BLaER1 treated with 17β-estradiol and CSF1 and Interleukin-3, amounts not matched to agents 10 nM and 100 nM (cell line): ENCODE measurements at regions not wholly inside any gene's neighbourhood (a gene's known extent, or its start where the extent isn't known, plus 50 kb on each side); places are given as distances from the start of the nearest gene placed in this dataset.
"Not testable (repeated sequence)": the region's sequence is repeated elsewhere in the genome, so short reads cannot be mapped to it uniquely, and the experiment has no call there.

Experiments used
- H3K27ac ChIP-seq, 11 experiments: shearing (Covaris generic); formaldehyde crosslinking; 2 replicates each; pipeline ENCODE4 v1.8.1; 2022
- H3K27me3 ChIP-seq, 11 experiments: shearing (Covaris generic); formaldehyde crosslinking; 2 replicates each; pipeline ENCODE4 v1.8.1; 2022
- H3K36me3 ChIP-seq, 11 experiments: shearing (Covaris generic); formaldehyde crosslinking; 2 replicates each; pipeline ENCODE4 v1.8.1; 2022
- H3K4me1 ChIP-seq, 10 experiments: shearing (Covaris generic); formaldehyde crosslinking; 2 replicates each; pipeline ENCODE4 v1.8.1; 2022
- H3K4me2 ChIP-seq, 11 experiments: shearing (Covaris generic); formaldehyde crosslinking; 2 replicates each; pipeline ENCODE4 v1.8.1; 2022
- H3K4me3 ChIP-seq, 10 experiments: shearing (Covaris generic); formaldehyde crosslinking; 2 replicates each; pipeline ENCODE4 v1.8.1; 2022
- H3K9ac ChIP-seq, 11 experiments: shearing (Covaris generic); formaldehyde crosslinking; 2 replicates each; pipeline ENCODE4 v1.8.1; 2022
- H3K9me3 ChIP-seq, 11 experiments: shearing (Covaris generic); formaldehyde crosslinking; replicated peaks in 1 of 11; 2 replicates each; pipeline ENCODE4 v1.8.1; 2022
- H4K20me1 ChIP-seq, 11 experiments: shearing (Covaris generic); formaldehyde crosslinking; 2 replicates each; pipeline ENCODE4 v1.8.1; 2022
- Cebpa-rat ChIP-seq, 11 experiments: shearing (Covaris generic); IDR thresholded peaks; 2 replicates each; pipeline ENCODE4 v1.8.1; 2022

DNA sequence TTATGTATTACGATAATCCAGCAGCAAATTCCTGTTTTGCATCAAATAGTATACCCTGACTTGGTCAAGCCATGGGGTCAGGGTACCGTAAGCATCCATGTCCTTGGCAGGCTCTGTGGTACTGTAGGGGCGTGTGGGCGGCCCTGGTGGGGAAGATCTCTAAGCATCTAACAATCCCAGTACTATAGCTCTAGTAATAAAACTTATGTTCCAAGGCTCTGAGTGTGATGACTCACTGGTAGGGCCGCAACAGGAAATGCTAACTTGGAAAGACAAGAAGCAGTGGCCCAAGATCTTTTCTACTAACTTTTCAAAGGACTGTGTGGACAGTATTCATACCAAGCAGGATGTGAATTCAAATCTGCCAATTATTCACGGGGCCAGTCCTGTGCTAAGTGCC, 63.8 kb downstream of the CLEC18A start:
- peaks cover 14 to 81% (median 38%) of the 10 kb centered on the region in 11 experiments for H3K36me3 ChIP-seq
- H3K4me3 ChIP-seq, H3K27me3 ChIP-seq, H3K9ac ChIP-seq, H3K9me3 ChIP-seq, H4K20me1 ChIP-seq, H3K27ac ChIP-seq: not testable (repeated sequence)
- H3K4me2 ChIP-seq, result peak overlapping the region in 3 of 11 experiments; percentile 21 to 57 (median 42); a peak in 3 of 22 replicates
- peaks cover 0 to 23% (median 2%) of the 10 kb centered on the region in 10 experiments; a peak in 8 of 20 replicates for H3K4me1 ChIP-seq

DNA sequence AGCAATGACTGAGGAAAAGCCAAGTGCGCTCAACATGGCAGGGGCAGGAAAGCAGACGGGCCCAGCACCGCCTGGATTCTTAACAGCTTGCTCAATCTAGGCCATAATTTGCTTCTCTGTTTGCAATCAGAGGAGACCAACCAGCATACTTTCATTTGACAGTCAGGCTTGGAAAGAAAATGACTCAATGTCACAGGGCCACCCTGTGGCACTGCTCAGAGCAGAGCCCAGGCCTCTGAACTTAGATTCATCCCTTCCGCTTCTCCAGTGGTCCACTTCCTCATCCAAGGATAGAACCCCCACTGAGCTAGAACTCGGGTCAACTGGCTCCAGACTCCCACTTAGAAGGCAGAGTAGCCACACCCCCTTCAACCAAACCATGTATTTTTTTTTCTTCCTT, 65.6 kb downstream of the CLEC18A start:
- H3K4me3 ChIP-seq, H3K9ac ChIP-seq, H3K9me3 ChIP-seq, H4K20me1 ChIP-seq, H3K27me3 ChIP-seq: not testable (repeated sequence)
- Histone ChIP-seq H3K4me1 (peaks cover 0 to 23% (median 2%) of the 10 kb centered on the region in 10 experiments; a peak in 8 of 20 replicates), H3K27ac (peak overlapping the region in 2 of 11 experiments; percentile 1 to 38; a peak in 2 of 22 replicates), H3K4me2 (peak overlapping the region in 1 of 11 experiments; percentile 48; a peak in 2 of 22 replicates), H3K36me3 (peaks cover 19 to 79% (median 42%) of the 10 kb centered on the region in 11 experiments)

DNA sequence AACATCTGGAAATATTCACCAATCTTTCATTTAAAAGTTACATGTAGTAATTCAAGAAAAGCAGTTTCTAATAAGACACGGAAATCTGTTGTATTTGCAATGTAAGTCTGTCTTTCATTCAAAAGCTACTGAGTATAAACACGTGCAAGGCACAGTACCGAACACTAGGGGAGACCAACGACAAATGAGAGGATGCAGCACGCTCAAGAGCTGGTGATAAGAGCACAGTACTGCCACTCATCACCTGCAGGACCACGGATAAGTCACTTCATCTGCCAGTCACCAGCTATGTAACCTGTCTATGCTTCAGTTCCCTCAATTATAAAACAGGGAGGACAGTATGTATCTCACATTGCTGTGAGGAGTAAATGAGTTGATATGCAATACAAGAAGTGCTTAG, 67.1 kb downstream of the CLEC18A start:
- Histone ChIP-seq H3K27me3 (no peaks in the 10 kb centered on the region), H3K4me3 (no peak overlapping the region), H3K9ac (no peak overlapping the region), H3K4me1 (peaks cover 0 to 23% (median 2%) of the 10 kb centered on the region in 10 experiments; a peak in 8 of 20 replicates), H4K20me1 (peaks cover 0 to 3% (median 0%) of the 10 kb centered on the region in 11 experiments; a peak in 1 of 22 replicates), H3K36me3 (peaks cover 24 to 74% (median 45%) of the 10 kb centered on the region in 11 experiments), H3K4me2 (no peak overlapping the region), H3K9me3 (no peaks in the 10 kb centered on the region), H3K27ac (no peak overlapping the region)
- no peak for TF ChIP-seq Cebpa-rat (IDR thresholded peaks at IDR 0.05)

DNA sequence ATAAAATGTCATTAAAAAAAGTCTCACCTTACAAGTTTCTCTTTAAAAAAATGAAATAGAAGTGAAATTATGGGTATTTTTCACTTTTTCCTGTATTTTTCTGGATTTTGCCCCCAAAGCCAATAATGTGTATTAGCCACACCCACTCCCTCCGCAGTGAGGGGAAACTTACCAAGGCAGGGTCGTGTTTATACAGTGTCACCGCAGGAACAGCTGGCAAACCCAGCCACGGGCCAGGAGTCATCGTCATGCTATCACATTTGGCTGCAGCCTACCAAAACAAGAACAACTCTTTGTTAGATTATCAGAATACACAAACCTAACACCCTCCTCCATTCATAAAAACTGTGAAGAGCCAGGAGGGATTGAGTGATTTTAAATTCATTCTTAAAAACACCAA, 72.1 kb downstream of the CLEC18A start:
- Histone ChIP-seq H3K36me3 (peaks cover 20 to 60% (median 27%) of the 10 kb centered on the region in 11 experiments), H3K4me1 (peaks cover 7 to 16% (median 14%) of the 10 kb centered on the region in 10 experiments)
- not testable (repeated sequence) for H3K27ac ChIP-seq, H3K27me3 ChIP-seq, H3K4me2 ChIP-seq, H3K4me3 ChIP-seq, H3K9ac ChIP-seq, H3K9me3 ChIP-seq, H4K20me1 ChIP-seq

DNA sequence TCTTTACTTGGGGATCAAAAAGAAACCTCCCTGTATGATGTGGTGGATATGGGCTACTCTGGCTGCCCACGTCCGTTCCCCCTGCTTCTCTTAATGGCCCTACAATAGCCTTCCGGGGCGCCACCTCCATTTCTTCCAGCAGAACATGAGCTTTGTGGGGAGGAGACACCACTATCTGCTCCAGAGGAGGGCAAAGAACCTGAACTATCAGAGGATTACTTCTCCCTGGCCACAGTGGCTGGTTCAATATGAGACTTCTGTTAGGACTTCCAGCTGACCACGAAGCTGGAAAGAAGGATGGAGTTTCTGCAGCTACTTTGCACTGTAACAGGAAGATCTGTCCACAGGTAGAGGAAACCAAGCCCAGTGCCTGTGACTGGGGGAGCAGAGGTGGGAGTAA, 72.8 kb downstream of the CLEC18A start:
- not testable (repeated sequence) for H3K27ac ChIP-seq

DNA sequence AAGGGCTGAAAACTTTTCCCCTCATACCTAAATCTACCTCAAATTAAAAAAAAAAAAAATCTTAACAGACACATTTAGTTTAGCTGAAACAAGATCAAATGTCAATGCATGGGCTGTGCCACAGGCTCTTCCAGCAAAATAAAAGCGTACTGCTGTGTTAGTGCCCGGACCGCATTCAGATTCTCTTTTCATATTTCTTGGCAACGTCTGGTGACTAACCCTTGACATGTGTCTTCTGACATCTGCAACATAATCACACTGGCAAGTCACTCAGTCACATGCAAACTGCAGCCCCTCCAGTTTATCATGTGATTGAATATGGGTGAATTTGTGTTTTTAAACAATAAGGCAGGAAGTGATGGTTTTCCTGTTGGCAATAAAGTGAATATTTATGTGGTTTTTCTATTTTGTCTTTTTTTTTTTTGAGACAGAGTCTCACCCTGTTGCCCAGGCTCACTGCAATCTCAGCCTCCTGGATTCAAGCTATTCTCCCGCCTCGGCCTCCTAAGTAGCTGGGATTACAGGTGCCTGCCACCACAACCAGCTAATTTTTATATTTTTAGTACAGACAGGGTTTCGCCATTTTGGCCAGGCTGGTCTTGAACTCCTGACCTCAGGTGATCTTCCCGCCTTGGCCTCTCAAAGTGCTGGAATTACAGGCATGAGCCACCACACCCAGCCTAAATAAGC, 75.2 kb downstream of the CLEC18A start:
- Histone ChIP-seq H3K4me2 (peak overlapping the region; percentile 24 to 77 (median 42); a peak in 19 of 22 replicates), H3K36me3 (peaks cover 16 to 59% (median 35%) of the 10 kb centered on the region in 11 experiments), H3K4me1 (peaks cover 7 to 16% (median 14%) of the 10 kb centered on the region in 10 experiments), H3K9ac (peak overlapping the region in 3 of 11 experiments; percentile 54 to 73 (median 58); a peak in 4 of 22 replicates), H3K27ac (peak overlapping the region in 7 of 11 experiments; percentile 7 to 86 (median 53); a peak in 8 of 22 replicates)
- H4K20me1 ChIP-seq, H3K27me3 ChIP-seq, H3K4me3 ChIP-seq, H3K9me3 ChIP-seq: not testable (repeated sequence)

More for the DNA sequence above, 72.8 kb downstream of the CLEC18A start:
- not testable (repeated sequence) for H4K20me1 ChIP-seq, H3K4me3 ChIP-seq, H3K9me3 ChIP-seq, H3K9ac ChIP-seq, H3K27me3 ChIP-seq, H3K4me2 ChIP-seq
- Histone ChIP-seq H3K4me1 (peaks cover 7 to 16% (median 14%) of the 10 kb centered on the region in 10 experiments), H3K36me3 (peaks cover 21 to 60% (median 33%) of the 10 kb centered on the region in 11 experiments)

DNA sequence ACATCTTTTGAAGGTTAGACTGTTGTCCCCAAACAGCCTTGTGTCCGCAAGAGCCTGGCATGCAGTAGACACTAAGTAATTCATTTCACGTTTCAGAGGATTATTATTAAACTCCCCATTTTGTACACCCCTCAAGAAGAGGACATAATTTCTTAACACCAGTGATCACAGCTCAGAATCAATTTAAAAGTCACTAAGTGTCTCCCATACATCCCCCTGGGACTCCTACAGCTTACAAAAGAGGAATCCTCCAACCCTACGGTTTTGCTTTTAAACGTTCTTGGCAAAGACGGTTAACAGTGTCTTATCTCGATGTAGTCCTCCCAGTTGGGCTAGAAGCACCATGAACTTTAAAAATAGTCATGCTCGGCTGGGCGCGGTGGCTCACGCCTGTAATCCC, 81.2 kb upstream of the PDPR start:
- not testable (repeated sequence) for H3K27ac ChIP-seq, H3K4me2 ChIP-seq, H3K4me3 ChIP-seq, H3K27me3 ChIP-seq, H3K4me1 ChIP-seq, H3K9me3 ChIP-seq, H3K9ac ChIP-seq, H4K20me1 ChIP-seq
- H3K36me3 ChIP-seq, result peaks cover 12 to 77% (median 48%) of the 10 kb centered on the region in 11 experiments

DNA sequence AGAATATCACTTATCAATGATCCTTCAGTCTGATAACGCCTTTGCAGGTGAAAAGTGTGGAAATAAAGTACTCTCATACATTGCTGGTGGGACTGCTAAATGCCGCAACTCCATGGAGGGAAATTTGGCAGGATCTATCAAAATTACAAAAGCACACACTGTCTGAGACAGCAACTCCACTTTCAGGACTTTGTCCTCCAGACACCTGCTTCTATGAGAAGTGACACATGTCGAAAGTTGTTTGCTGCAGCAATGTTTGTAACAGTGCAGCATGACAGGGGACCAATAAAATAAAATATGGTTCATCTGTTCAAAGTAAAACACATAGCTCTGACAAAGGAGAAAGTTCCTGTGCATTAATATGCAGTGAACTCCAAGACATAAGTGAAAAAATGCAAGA, 76.2 kb upstream of the PDPR start:
- not testable (repeated sequence) for H4K20me1 ChIP-seq, H3K27ac ChIP-seq, H3K4me3 ChIP-seq, H3K4me1 ChIP-seq, H3K4me2 ChIP-seq, H3K9ac ChIP-seq, H3K9me3 ChIP-seq, H3K27me3 ChIP-seq
- peaks cover 20 to 78% (median 51%) of the 10 kb centered on the region in 11 experiments for H3K36me3 ChIP-seq

DNA sequence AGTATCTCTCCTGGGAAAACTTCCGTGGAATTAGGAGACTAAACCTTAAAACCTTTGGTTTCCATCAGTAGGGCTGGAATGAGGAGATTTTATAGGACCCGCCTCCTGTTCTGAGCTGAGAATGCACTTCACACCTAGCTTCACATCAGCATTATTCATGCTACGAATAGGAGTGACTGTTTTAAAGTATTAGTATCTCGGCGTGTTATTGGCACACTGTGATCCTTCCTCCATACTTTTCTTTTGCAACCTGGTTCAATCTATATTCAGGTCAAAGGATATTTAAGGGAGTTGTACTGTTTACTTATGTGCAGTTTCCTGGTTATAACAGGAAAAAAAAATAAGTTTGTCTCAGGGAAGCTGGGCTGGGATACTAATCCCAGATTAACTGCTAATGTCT, 73.6 kb upstream of the PDPR start:
- H3K4me3 ChIP-seq, H3K4me1 ChIP-seq, H3K9me3 ChIP-seq, H3K9ac ChIP-seq, H3K27me3 ChIP-seq, H3K27ac ChIP-seq, H3K4me2 ChIP-seq: not testable (repeated sequence)
- peaks cover 0 to 19% (median 3%) of the 10 kb centered on the region in 11 experiments; a peak in 5 of 22 replicates for H4K20me1 ChIP-seq
- peaks cover 11 to 52% (median 33%) of the 10 kb centered on the region in 11 experiments; a peak in 21 of 22 replicates for H3K36me3 ChIP-seq

DNA sequence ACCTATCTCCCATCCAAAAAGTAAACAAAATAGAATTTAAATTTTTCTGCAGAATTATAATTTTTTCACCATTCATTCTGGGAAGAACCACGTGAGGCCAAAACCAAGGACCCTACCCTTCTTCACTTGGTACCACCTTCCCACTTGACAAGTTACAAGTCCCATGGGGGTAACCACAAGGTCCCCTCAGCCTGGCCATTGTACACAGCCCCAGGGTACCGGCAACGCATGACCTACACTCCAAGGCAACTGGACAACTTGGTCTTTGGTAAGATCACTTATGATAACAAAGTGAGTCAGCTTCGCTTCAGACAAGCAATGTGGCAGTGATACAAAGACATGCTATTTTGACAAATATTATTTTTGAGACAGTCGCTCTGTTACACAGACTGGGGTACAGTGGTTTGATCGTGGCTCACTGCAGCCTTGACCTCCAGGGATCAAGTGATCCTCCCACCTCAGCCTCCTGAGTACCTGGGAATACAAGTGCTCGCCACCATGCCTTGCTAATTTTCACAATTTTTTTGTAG, 70.5 kb upstream of the PDPR start:
- not testable (repeated sequence) for H3K9ac ChIP-seq, H3K27me3 ChIP-seq, H3K4me3 ChIP-seq, H3K4me2 ChIP-seq, H3K4me1 ChIP-seq, H3K27ac ChIP-seq
- H3K9me3 ChIP-seq, result peaks cover 2 to 15% (median 10%) of the 10 kb centered on the region in 11 experiments; a peak in 15 of 22 replicates
- peaks cover 0 to 26% (median 3%) of the 10 kb centered on the region in 11 experiments; a peak in 6 of 22 replicates for H4K20me1 ChIP-seq
- H3K36me3 ChIP-seq, result peaks cover 9 to 39% (median 21%) of the 10 kb centered on the region in 11 experiments; a peak in 16 of 22 replicates

DNA sequence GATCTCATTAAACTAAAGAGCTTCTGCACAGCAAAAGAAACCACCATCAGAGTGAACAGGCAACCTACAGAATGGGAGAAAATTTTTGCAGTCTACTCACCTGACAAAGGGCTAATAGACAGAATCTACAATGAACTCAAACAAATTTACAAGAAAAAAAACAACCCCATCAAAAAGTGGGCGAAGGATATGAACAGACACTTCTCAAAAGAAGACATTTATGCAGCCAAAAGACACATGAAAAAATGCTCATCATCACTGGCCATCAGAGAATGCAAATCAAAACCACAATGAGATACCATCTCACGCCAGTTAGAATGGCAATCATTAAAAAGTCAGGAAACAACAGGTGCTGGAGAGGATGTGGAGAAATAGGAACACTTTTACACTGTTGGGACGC, 67.6 kb upstream of the PDPR start:
- H3K27ac ChIP-seq, H3K4me2 ChIP-seq, H3K9ac ChIP-seq, H3K4me3 ChIP-seq, H3K27me3 ChIP-seq, H3K4me1 ChIP-seq: not testable (repeated sequence)
- H3K9me3 ChIP-seq, result peaks cover 4 to 17% (median 10%) of the 10 kb centered on the region in 11 experiments; a peak in 15 of 22 replicates
- peaks cover 0 to 36% (median 7%) of the 10 kb centered on the region in 11 experiments; a peak in 7 of 22 replicates for H4K20me1 ChIP-seq
- peaks cover 2 to 23% (median 7%) of the 10 kb centered on the region in 11 experiments; a peak in 15 of 22 replicates for H3K36me3 ChIP-seq

DNA sequence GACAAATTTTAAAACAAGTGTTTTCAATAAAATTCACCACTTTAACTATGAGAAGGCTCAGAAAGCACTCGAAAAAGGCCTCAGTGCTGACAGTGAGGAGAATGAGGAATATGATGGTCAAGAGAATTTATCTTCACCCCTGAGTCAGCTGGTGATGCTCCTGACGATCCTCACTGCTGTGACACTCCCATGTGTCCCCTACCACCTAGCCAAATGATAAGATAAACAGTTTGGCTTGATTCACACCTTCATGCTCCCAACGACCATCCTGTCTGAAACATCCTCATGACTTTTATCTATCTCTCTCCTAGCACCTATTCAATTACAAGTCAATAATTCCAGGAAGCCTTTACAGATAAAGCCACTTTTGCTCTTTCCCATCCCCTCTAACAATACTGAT, 66.0 kb upstream of the PDPR start:
- Histone ChIP-seq H4K20me1 (peaks cover 0 to 32% (median 7%) of the 10 kb centered on the region in 11 experiments; a peak in 7 of 22 replicates), H3K36me3 (peaks cover 0 to 16% (median 0%) of the 10 kb centered on the region in 11 experiments; a peak in 4 of 22 replicates), H3K9me3 (peaks cover 4 to 17% (median 10%) of the 10 kb centered on the region in 11 experiments; a peak in 15 of 22 replicates)
- not testable (repeated sequence) for H3K27ac ChIP-seq, H3K9ac ChIP-seq, H3K4me2 ChIP-seq, H3K4me1 ChIP-seq, H3K27me3 ChIP-seq, H3K4me3 ChIP-seq

DNA sequence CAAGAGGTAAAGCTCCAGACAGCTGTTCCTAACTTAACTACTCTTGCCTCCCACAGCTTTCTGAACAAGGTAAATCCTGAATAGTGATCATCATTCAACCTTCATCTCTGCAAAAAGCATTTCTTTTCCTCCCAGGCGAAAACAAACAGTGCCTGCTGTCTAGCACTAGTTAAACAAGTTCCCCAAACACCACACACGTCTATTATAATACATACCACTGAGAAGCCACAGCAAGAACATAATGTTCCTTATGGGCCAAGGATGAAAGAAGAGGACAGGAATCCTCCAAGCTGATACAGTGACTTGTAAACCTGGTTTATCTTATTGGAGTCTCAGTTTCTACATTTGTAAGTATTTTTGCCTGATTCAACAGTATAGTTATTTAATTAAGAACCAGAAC, 56.1 kb upstream of the PDPR start:
- not testable (repeated sequence) for H3K9me3 ChIP-seq, H3K4me3 ChIP-seq, H3K4me2 ChIP-seq, H3K9ac ChIP-seq, H3K27ac ChIP-seq, H3K36me3 ChIP-seq, H3K27me3 ChIP-seq
- peaks cover 0 to 12% (median under 1%) of the 10 kb centered on the region in 10 experiments; a peak in 10 of 20 replicates for H3K4me1 ChIP-seq
- H4K20me1 ChIP-seq, result peaks cover 15 to 82% (median 35%) of the 10 kb centered on the region in 11 experiments; a peak in 16 of 22 replicates
